HepG2 (cell line): ENCODE measurements at regions not wholly inside any gene's neighbourhood (a gene's known extent, or its start where the extent isn't known, plus 50 kb on each side); places are given as distances from the start of the nearest gene placed in this dataset.

Experiments
- ATAC-seq: fragments of 200-7000 bp; cut with Tn5 transposase; 3 replicates; pipeline ENCODE4 v1.9.1; 2020; ENCODE audit warnings: mild to moderate bottlenecking, moderate library complexity
- BruUV-seq: library from RNA; stranded (reverse); fragments of 400-500 nt; replicated peaks from 2 replicates; lab custom pipeline; 2021; lab: Mats Ljungman, UMichigan
- CTCF ChIA-PET: fragments of 300-600 bp; formaldehyde crosslinking; extraction: SDS; loops from one replicate; lab custom pipeline; 2021; ENCODE audit warnings: low total read pairs, inconsistent platforms, low intra/inter-chr PET ratio; lab: Yijun Ruan, JAX
- POLR2A ChIA-PET: fragments of 350-600 bp; sonication (Branson Sonifier 250); formaldehyde crosslinking; loops from one replicate; lab custom pipeline; 2020; ENCODE audit warnings: antibody characterized with exemption, inconsistent platforms; lab: Yijun Ruan, JAX
- DNase-seq: peaks from one replicate; pipeline ENCODE4 v3.0.0-alpha.2; 2015; ENCODE audit warnings: low spot score
- FAIRE-seq: peaks from 3 replicates; lab custom pipeline; 2011; peaks lifted over from hg19 to GRCh38; lab: Jason Lieb, UNC
- H2AFZ ChIP-seq: one replicate; pipeline ENCODE4 v1.6.1; 2011; ENCODE audit warnings: low read length, inconsistent platforms
- H3K27ac ChIP-seq: fragments of 300-600 bp; 3 replicates; pipeline ENCODE4 v1.8.0; 2011; ENCODE audit warnings: mixed run types, mild to moderate bottlenecking, mixed read lengths, low read length, inconsistent platforms; ENCODE audit not compliant: insufficient read depth; ENCODE audit errors: extremely low read length
- H3K27me3 ChIP-seq, 2 experiments: fragments of 200-600 bp in 1 of 2; 2 replicates in 1 of 2; 3 replicates in 1 of 2; pipeline versions ENCODE4 v1.6.0 to v1.8.0; 2011; ENCODE audit warnings: low read length in 2 of 2, mild to moderate bottlenecking in 2 of 2, moderate library complexity in 2 of 2, inconsistent platforms in 1 of 2; ENCODE audit not compliant: insufficient read depth in 2 of 2, control insufficient read depth in 1 of 2
- H3K36me3 ChIP-seq, 2 experiments: fragments of 200-600 bp in 1 of 2; replicated peaks in 1 of 2; 2 replicates in 1 of 2; 3 replicates in 1 of 2; pipeline versions ENCODE4 v1.5.1 to v1.8.0; 2011; ENCODE audit warnings: low read length in 2 of 2, inconsistent platforms in 1 of 2; ENCODE audit not compliant: insufficient read depth in 2 of 2, control insufficient read depth in 1 of 2
- H3K4me1 ChIP-seq: 2 replicates; pipeline ENCODE4 v1.5.1; 2012; ENCODE audit warnings: low read length, inconsistent platforms; ENCODE audit not compliant: insufficient read depth
- H3K4me2 ChIP-seq: 2 replicates; pipeline ENCODE4 v1.6.0; 2011; ENCODE audit warnings: low read depth, low read length, inconsistent platforms
- H3K4me3 ChIP-seq, 3 experiments: fragments of 200-600 bp in 1 of 3; sonication (generic), shearing (Covaris generic) in 1 of 3; replicated peaks in 1 of 3; 2 replicates each; pipeline ENCODE4 v1.5.1; 2011 to 2016; ENCODE audit warnings: low read length in 3 of 3, inconsistent platforms in 2 of 3, low read depth in 2 of 3, mild to moderate bottlenecking in 2 of 3, control low read depth in 1 of 3, mixed read lengths in 1 of 3; ENCODE audit not compliant: insufficient read depth in 1 of 3
- H3K79me2 ChIP-seq: one replicate; pipeline ENCODE4 v1.6.1; 2011; ENCODE audit warnings: low read length, inconsistent platforms; ENCODE audit not compliant: insufficient read depth
- H3K9ac ChIP-seq: 2 replicates; pipeline ENCODE4 v1.6.0; 2011; ENCODE audit warnings: mild to moderate bottlenecking, low read depth, low read length, inconsistent platforms; ENCODE audit not compliant: insufficient read depth
- H3K9me3 ChIP-seq: 2 replicates; pipeline ENCODE4 v1.5.1; 2012; ENCODE audit warnings: mild to moderate bottlenecking, low read length
- H4K20me1 ChIP-seq: 2 replicates; pipeline ENCODE4 v1.6.0; 2011; ENCODE audit warnings: inconsistent platforms, mild to moderate bottlenecking, low read length, moderate library complexity; ENCODE audit not compliant: insufficient read depth
- NCOA5 ChIP-seq: sonication (generic); formaldehyde crosslinking; IDR thresholded peaks from 2 replicates; pipeline ENCODE4 v1.4.0; 2020; ENCODE audit warnings: missing genetic modification reagents
- REL ChIP-seq: sonication (generic); formaldehyde crosslinking; conservative IDR thresholded peaks from 2 replicates; pipeline ENCODE4 v1.8.0; 2022; ENCODE audit warnings: mild to moderate bottlenecking, missing genetic modification reagents, moderate library complexity
- WGBS: methylation state at CpG from one replicate; pipeline ENCODE4 v1.1.6; 2017; ENCODE audit warnings: low lambda C conversion rate; 5-methylcytosine and 5-hydroxymethylcytosine counted together
- in situ Hi-C: cut with HindIII; loops from 2 replicates; pipeline ENCODE4 v1.10.0; 2017; ENCODE audit warnings: low pct_unique_long_range_greater_than_20kb; ENCODE audit not compliant: extremely low pct_ligation_motif_present
- intact Hi-C: fragments of 100-400 bp; cut with micrococcal nuclease; formaldehyde crosslinking; loops from one replicate; pipeline ENCODE4 v1.10.0; 2022; ENCODE audit not compliant: unreplicated experiment
- TF ChIP-seq, protein P1 (sequence below): sonication (generic); formaldehyde crosslinking; IDR thresholded peaks from 2 replicates; pipeline ENCODE4 v1.8.0; 2022; ENCODE audit warnings: missing genetic modification reagents, low read depth, mild to moderate bottlenecking, borderline replicate concordance

DNA sequence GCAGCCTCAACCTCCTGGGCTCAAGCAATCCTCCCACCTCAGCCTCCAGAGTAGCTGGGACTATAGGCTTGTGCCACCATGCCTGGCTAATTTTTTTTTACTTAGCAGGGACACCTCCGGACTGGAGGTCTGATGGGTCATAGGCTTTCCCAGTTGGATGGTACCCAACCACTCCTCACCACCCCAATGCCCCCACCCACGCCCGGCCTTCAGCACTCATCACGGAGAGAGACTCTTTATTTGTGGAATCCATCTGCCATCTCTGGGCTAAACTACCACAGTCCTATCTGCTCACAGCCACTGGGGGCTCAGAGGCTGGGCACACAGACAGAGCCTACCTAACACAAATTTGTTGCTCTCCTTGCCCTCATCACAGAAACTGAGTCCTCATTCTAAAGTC lies 58.3 kb upstream of the STXBP1 start:
- no peak for FAIRE-seq
- in situ Hi-C loops = no loop called here
- ChIA-PET CTCF (no interaction called here), POLR2A (no interaction called here)
- Histone ChIP-seq H2AFZ (no peak overlapping the region), H3K9ac (no peak overlapping the region), H3K9me3 (no peaks in the 10 kb centered on the region), H3K79me2 (peaks cover 20% of the 10 kb centered on the region), H3K36me3 (peaks cover 3 to 6% of the 10 kb centered on the region in 2 experiments; a peak in 4 of 5 replicates), H3K4me3 (no peak overlapping the region), H4K20me1 (0 out of 2 replicates have a peak, but pooled peaks cover 11% of the 10 kb centered on the region), H3K27me3 (no peaks in the 10 kb centered on the region), H3K4me1 (peaks cover 47% of the 10 kb centered on the region), H3K4me2 (no peak overlapping the region), H3K27ac (no peak overlapping the region)
- TF ChIP-seq REL = no peak
- WGBS = 98% methylated on average over 4 of the region's 4 CpGs
- no TSS peak for BruUV-seq
- no peak for ATAC-seq
- no peak for DNase-seq
- intact Hi-C loops = no loop called here

GRCh38 chr9:127554966-127555839 lies 56.9 kb upstream of the STXBP1 start:
- H3K4me1 ChIP-seq = peaks cover 40% of the 10 kb centered on the region
- WGBS = 100% methylated on average over 10 of the region's 15 CpGs
- H3K4me3 ChIP-seq = no peak overlapping the region
- H3K27ac ChIP-seq = no peak overlapping the region
- no peak for FAIRE-seq
- ChIA-PET POLR2A (no interaction called here), CTCF (no interaction called here)
- in situ Hi-C loops = no loop called here
- BruUV-seq = no TSS peak
- H3K9me3 ChIP-seq = no peaks in the 10 kb centered on the region
- no peaks in the 10 kb centered on the region for H3K27me3 ChIP-seq
- peaks cover 19% of the 10 kb centered on the region for H3K79me2 ChIP-seq
- H3K9ac ChIP-seq = no peak overlapping the region
- DNase-seq = no peak
- no peak for ATAC-seq
- H3K36me3 ChIP-seq = peaks cover 8 to 11% of the 10 kb centered on the region in 2 experiments; a peak in 3 of 5 replicates
- no peak overlapping the region for H3K4me2 ChIP-seq
- H2AFZ ChIP-seq = no peak overlapping the region
- H4K20me1 ChIP-seq = peaks cover 19% of the 10 kb centered on the region; the same call in 1 of the 2 replicates
- no peak for TF ChIP-seq NCOA5 (CRISPR knock-in tag)
- TF ChIP-seq, protein P1, sequence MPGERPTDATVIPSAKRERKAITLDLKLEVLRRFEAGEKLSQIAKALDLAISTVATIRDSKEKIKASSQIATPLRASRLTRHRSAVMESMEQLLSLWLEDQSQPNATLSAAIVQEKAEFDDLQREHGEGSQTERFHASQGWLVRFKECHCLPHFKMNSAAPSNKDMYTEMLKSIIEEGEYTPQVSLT (CRISPR knock-in tag) = no peak
- intact Hi-C loops = no loop called here
